ENCODE measurements at regions not wholly inside any gene's neighbourhood (a gene's known extent, or its start where the extent isn't known, plus 50 kb on each side); places are given as distances from the start of the nearest gene placed in this dataset.

- Histone ChIP-seq H3K79me2 (ENCODE audit: insufficient read depth, low read length) (no peaks in the 10 kb centered on the region), H3K36me3 (ENCODE audit: low read length) (no peaks in the 10 kb centered on the region), H4K20me1 (ENCODE audit: low read depth, low read length) (no peaks in the 10 kb centered on the region), H3F3A (ENCODE audit: insufficient read depth) (peaks cover 3% of the 10 kb centered on the region; the same call in 1 of the 2 replicates), H3K27me3 (ENCODE audit: low read length) (no peaks in the 10 kb centered on the region), H3K4me2 (ENCODE audit: low read depth, low read length, poor library complexity, severe bottlenecking) (peak overlapping the region; percentile 97), H3K9ac (ENCODE audit: low read length) (no peak overlapping the region), H3K4me3 (ENCODE audit: insufficient read depth, low read length, poor library complexity, severe bottlenecking) (peak overlapping the region; percentile 44), H2AFZ (ENCODE audit: low read depth, low read length, severe bottlenecking) (peak overlapping the region; percentile 76), H3K9me2 (replicated peaks; ENCODE audit: insufficient read depth, low read length) (no peaks in the 10 kb centered on the region), H3K9me3 (ENCODE audit: insufficient read depth, low read length) (no peaks in the 10 kb centered on the region), H3K27ac (ENCODE audit: low read depth, low read length) (0 out of 2 replicates have a peak overlapping the region, but pooled peaks have one; percentile 70)
- TF ChIP-seq CTCF (IDR thresholded peaks at IDR 0.05; ENCODE audit: insufficient read depth, low read length, poor library complexity, severe bottlenecking) (no peak), EZH2phosphoT487 (conservative IDR thresholded peaks at IDR 0.05; ENCODE audit: low read length) (no peak)
These were observed 161.1 kb upstream of the CDH12 start for GRCh38 chr5:23014266-23014665.

- peak overlapping the region; percentile 36 for H3K9ac ChIP-seq (ENCODE audit: low read length)
- no peaks in the 10 kb centered on the region for H3K36me3 ChIP-seq (ENCODE audit: low read length)
- peak overlapping the region; percentile 97 for H3K4me2 ChIP-seq (ENCODE audit: low read depth, low read length, poor library complexity, severe bottlenecking)
- H2AFZ ChIP-seq (ENCODE audit: low read depth, low read length, severe bottlenecking), result peak overlapping the region; percentile 76
- H3K4me3 ChIP-seq (ENCODE audit: insufficient read depth, low read length, poor library complexity, severe bottlenecking), result peak overlapping the region; percentile 44
- H4K20me1 ChIP-seq (ENCODE audit: low read depth, low read length), result no peaks in the 10 kb centered on the region
- H3K79me2 ChIP-seq (ENCODE audit: insufficient read depth, low read length), result no peaks in the 10 kb centered on the region
- no peaks in the 10 kb centered on the region for H3K27me3 ChIP-seq (ENCODE audit: low read length)
- H3K9me2 ChIP-seq (replicated peaks; ENCODE audit: insufficient read depth, low read length), result no peaks in the 10 kb centered on the region
- no peak for TF ChIP-seq CTCF (IDR thresholded peaks at IDR 0.05; ENCODE audit: insufficient read depth, low read length, poor library complexity, severe bottlenecking)
- no peak for TF ChIP-seq EZH2phosphoT487 (conservative IDR thresholded peaks at IDR 0.05; ENCODE audit: low read length)
- H3K27ac ChIP-seq (ENCODE audit: low read depth, low read length), result peak overlapping the region; percentile 70
- peaks cover 3% of the 10 kb centered on the region; the same call in 1 of the 2 replicates for H3F3A ChIP-seq (ENCODE audit: insufficient read depth)
- H3K9me3 ChIP-seq (ENCODE audit: insufficient read depth, low read length), result no peaks in the 10 kb centered on the region
These were observed 160.4 kb upstream of the CDH12 start for GRCh38 chr5:23013395-23013998.

- Histone ChIP-seq H3K27ac (ENCODE audit: low read depth, low read length) (peak overlapping the region; percentile 70), H3K9ac (ENCODE audit: low read length) (peak overlapping the region; percentile 36), H3F3A (ENCODE audit: insufficient read depth) (peaks cover 3% of the 10 kb centered on the region; the same call in 1 of the 2 replicates), H4K20me1 (ENCODE audit: low read depth, low read length) (no peaks in the 10 kb centered on the region), H3K4me3 (ENCODE audit: insufficient read depth, low read length, poor library complexity, severe bottlenecking) (peak overlapping the region; percentile 44), H3K79me2 (ENCODE audit: insufficient read depth, low read length) (no peaks in the 10 kb centered on the region), H3K27me3 (ENCODE audit: low read length) (no peaks in the 10 kb centered on the region), H3K36me3 (ENCODE audit: low read length) (no peaks in the 10 kb centered on the region), H2AFZ (ENCODE audit: low read depth, low read length, severe bottlenecking) (peak overlapping the region; percentile 76), H3K9me3 (ENCODE audit: insufficient read depth, low read length) (no peaks in the 10 kb centered on the region), H3K4me2 (ENCODE audit: low read depth, low read length, poor library complexity, severe bottlenecking) (peak overlapping the region; percentile 97), H3K9me2 (replicated peaks; ENCODE audit: insufficient read depth, low read length) (no peaks in the 10 kb centered on the region)
- TF ChIP-seq EZH2phosphoT487 (conservative IDR thresholded peaks at IDR 0.05; ENCODE audit: low read length) (no peak), CTCF (IDR thresholded peaks at IDR 0.05; ENCODE audit: insufficient read depth, low read length, poor library complexity, severe bottlenecking) (no peak)
These were observed 159.7 kb upstream of the CDH12 start for GRCh38 chr5:23012842-23013241.

Measured in SU-DHL-6 (cell line).